Erythroblast (primary cell): ENCODE measurements at regions not wholly inside any gene's neighbourhood (a gene's known extent, or its start where the extent isn't known, plus 50 kb on each side); places are given as distances from the start of the nearest gene placed in this dataset.

Experiments
- GATA1 ChIP-seq: IDR thresholded peaks from 2 replicates; pipeline ENCODE4 v1.6.1; 2011; ENCODE audit warnings: low read depth, mild to moderate bottlenecking, control low read depth, low read length, moderate library complexity
- POLR2A ChIP-seq: IDR thresholded peaks from 2 replicates; pipeline ENCODE4 v1.6.1; 2011; ENCODE audit warnings: mild to moderate bottlenecking, low read length

DNA sequence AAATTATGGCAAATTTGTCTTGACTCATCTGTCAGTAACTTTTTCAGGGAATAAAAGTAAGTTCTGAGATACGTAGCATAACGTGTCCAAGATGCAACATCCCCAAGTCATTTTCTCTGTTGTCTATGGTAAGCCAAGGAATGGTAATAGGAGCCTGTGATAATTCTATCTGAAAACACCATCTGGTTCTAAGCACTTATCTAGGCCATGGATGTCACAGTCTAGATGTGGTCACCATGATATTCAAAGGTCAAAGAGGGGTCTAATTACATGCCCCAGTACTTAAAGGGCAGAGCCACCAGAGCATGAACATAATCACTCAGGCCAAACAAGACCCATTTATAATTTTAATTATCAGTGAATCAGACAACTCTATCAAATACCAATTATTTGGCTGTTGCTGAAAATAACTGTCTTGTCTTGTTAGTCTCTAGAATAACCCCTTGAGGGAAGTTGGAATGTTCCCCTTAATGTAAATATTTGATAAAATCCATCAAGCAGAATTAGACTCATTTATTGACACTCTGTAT, 225.1 kb upstream of the MPPED2 start:
- TF ChIP-seq POLR2A (no peak), GATA1 (no peak)
